ENCODE measurements at regions not wholly inside any gene's neighbourhood (a gene's known extent, or its start where the extent isn't known, plus 50 kb on each side); places are given as distances from the start of the nearest gene placed in this dataset.

- TF ChIP-seq CTCF (IDR thresholded peaks at IDR 0.05 in 8 of 11, conservative IDR thresholded peaks at IDR 0.05 in 3 of 11) = no peak
- TF ChIP-seq POLR2A (IDR thresholded peaks at IDR 0.05) = no peak
- TF ChIP-seq POLR2AphosphoS5 (IDR thresholded peaks at IDR 0.05) = no peak
Observed at GRCh38 chr6:134447423-134447822, 129.5 kb upstream of the SGK1 start.

Measured in spleen (tissue), 7 donors.